Ramos (cell line): ENCODE measurements at regions not wholly inside any gene's neighbourhood (a gene's known extent, or its start where the extent isn't known, plus 50 kb on each side); places are given as distances from the start of the nearest gene placed in this dataset.
"Not testable (repeated sequence)": the region's sequence is repeated elsewhere in the genome, so short reads cannot be mapped to it uniquely, and the experiment has no call there.

Experiments used
- in situ Hi-C: fragments of 300-500 bp; cut with MboI; formaldehyde crosslinking; loops from one replicate; pipeline ENCODE4 v1.14.3; 2022; ENCODE audit warnings: low sequenced_read_pairs; ENCODE audit not compliant: unreplicated experiment

DNA sequence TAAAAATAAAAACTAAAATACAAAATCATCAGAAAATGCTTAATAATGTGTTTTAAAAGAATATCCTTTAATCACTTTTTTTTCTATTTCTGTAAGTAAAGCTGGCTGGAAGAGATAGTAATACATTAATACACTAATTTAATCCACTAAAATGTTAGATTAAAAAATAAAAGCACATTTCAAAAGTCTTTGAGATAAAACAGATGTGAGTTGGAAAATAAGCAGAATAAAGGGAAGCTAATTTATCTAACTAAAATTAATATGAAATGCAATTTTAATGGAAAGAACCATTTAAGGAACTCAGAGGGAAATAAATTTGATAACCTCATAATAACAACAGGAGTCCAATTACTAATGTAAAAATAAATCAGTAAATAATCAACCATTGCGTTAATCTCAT lies 774.8 kb upstream of the MBL2 start:
- in situ Hi-C loops: no loop called here

DNA sequence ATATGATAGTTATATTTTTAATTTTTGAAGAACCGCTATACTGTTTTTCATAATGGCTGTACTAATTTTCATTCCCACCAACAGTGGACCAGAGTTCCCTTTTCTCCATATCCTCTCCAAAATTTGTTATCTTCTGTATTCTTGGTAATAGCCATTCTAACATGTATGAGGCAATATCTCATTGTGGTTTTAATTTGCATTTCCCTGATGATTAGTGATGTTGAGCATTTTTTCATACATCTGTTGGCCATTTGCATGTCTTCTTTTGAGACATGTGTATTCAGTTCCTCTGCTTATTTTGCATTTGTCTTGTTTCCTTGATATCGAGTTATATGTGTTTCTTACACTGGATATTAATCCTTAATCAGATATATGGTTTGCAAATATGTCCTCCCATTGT lies 770.8 kb upstream of the MBL2 start:
- in situ Hi-C loops: no loop called here

DNA sequence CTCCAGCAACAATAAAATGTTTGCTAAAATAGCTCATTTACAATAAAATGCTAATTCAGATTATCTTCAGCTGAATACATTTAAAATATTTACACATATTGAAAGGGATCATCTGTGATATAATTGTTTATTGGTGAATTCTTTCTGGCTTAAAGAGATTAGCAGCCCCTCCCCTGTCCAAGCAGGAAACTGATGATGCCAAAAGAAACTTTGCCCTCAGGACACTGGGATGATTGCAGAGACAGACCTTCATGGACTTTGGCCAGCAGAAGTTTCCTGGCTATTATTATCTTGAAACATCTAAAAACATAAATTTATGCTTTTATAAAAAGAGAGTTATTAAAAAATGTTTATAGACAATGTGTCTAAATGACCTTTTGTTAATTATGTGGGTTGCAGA lies 764.9 kb upstream of the MBL2 start:
- in situ Hi-C loops: no loop called here

DNA sequence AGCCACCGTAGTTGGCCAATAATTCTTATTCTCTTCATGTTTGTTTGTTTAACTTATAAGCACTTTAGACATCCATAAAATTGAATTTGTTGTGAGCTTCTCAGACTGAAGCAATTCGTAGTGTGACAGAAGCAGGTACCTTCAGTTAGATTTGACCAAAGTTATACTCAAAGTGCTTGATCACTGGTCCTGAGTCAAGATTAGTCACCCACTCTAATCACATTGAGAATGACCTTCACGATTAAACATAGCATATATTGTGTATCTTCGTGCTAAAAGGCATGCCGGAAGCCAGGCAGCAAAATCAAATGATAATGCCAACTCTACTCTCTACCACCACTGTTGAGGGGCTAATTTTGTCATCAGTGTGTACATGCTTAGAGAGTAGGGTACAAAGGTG lies 763.7 kb upstream of the MBL2 start:
- in situ Hi-C loops: no loop called here

DNA sequence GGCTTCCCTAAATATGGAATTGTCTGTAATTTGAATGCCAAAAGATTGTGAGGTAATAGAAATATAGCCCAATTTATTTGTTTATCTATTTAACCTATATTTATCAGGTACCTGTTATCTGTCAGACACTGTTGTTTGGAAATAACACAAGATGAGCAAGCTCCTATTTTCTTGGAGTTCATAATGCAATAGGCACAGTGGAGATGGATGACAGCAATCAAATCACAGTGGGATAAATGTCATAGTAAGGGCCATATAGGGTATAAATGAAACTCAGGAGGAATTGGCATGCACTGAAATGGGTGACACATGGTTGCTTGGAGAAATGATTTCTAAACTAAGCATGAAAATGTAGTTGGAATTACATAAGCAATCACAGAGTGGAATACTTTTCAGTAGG lies 761.8 kb upstream of the MBL2 start:
- in situ Hi-C loops: no loop called here

DNA sequence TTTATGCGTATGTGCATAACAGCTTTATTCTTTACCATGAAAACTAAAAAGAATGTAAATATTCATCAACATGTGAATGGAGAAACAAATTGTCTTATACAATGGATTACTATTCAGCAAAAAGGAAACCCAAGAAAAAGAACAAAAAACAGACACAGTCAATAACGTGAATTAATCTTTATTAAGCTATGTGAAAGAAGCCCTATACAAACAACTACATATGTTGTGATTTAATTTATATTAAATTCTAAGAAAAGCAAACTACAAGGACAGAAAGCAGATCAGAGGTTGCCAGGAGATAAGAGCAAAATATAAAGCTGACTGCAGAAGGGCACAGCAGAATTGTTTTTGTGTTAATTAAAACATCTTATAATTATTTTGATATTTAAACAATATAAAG lies 756.4 kb upstream of the MBL2 start:
- in situ Hi-C loops: no loop called here

DNA sequence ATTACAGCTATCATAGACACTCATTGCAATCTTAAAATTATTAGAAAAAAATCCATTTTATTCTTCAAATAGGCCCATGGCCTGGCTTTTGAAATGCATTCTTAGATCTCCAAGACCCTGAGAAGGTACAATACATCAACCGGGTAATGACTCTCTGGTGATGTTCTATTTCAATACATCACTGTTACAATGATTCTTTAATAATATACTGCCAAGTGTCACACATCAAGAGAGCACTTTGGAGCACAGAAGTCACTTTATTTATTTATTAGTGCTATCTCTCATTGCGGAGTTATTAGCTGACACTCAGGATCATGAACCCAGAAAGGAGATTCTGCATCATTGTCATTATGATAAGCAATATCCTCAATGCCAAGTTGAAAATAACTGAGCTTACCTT lies 748.5 kb upstream of the MBL2 start:
- in situ Hi-C loops: no loop called here

DNA sequence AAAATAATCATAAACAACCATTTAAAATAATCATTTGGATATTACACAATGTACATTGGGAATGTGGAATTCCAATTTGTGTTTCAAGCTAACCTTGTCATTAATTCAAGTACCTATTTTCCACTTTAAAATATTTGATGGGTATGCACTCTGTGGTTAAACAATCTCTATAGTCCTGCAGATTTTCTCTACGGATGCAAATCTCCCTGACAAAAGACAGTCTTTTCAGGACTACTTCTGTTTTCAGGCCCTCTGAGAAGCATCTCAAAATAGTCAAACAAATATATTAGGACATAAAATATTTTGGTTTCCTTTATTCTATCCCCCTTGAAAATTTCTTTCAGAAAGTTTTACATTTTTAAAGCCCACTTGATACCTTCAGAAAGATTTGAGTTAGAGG lies 735.6 kb upstream of the MBL2 start:
- in situ Hi-C loops: no loop called here

DNA sequence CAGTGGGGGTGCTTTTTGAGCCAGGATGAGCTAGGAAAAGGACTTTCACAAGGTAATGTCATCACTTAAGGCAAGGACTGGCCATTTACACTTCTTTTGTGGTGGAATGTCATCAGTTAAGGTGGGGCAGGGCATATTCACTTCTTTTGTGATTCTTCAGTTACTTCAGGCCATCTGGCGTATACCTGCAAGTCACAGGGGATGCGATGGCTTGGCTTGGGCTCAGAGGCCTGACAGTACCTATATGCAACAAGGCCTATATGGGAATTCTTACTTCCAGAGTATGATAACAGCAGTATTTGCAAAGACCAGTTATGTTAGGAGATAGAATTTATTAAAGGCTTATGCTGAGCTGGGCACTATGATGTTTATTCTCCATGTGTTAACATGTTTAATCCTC lies 731.9 kb upstream of the MBL2 start:
- in situ Hi-C loops: not testable (repeated sequence)

DNA sequence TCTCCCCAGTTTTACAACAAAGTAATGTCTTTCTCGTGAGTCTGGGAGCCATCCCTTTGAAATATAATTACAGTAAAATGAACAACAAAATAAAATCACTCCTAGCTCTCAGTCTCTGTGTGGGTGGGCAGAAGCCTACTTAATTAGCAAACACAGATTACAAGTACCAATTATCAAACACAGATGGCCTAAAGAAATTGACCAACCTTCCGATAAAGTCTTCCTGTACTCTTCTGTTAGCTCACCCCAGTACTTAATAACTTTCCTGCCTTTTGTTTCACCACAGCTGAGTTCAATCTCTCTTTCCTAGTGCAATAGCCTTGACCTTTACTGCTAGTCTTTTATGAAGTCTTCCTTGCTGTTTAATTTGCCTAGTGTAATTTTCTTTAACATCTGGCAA lies 719.2 kb upstream of the MBL2 start:
- in situ Hi-C loops: no loop called here

DNA sequence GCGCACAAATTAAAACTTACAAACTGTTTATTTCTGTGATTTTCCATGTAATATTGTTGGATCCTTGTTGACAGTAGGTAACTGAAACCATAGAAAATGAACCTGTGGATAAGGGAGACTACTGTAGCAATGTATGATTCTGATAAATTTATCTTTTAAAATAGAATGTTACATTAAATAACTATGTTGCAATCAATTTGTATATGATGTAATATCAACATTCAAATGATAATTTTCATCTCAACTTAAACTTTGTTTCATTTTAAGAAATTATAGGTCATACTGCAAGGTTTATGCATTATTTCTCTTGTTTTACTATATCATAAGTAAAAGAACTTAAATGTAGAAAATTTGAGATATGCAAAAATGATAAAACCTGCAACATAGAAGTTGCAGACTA lies 718.0 kb upstream of the MBL2 start:
- in situ Hi-C loops: no loop called here

DNA sequence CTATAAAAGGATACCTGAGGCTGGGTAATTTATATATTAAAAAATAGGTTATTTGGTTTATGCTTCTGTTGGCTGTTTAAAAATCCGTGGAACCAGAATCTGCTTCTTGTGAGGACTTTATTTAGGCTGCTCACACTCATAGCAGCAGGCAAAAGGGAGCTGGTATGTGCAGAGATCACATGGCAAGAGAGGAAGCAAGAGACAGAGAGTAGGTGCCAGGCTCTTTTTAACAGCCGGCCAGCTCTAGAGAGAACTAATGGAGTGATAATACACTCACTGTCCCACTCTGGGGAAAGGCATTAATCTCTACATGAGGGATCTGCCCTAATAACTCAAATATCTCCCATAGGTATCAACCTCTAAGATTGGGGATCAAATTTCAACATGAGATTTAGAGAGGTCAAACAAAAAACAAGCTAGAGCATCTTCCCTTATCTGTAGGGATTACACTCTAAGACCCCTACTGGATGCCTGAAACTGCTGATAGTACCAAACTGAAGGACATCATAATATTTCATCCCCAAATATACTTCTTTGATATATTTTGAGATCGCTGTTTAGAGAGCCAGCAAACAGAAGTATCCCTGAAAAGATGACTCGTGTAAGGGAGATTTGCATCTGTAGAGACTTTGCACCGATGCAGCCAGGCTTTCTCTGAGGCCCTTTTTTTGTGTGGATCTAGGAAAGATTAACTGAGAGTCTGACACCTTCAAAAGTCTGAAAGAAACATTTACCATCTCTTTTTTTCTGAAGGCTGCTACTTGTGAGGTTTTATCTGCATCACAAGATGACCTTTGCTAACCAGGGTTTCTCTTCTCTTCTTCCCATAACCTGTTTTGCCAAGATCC lies 717.0 kb upstream of the MBL2 start:
- in situ Hi-C loops: no loop called here

DNA sequence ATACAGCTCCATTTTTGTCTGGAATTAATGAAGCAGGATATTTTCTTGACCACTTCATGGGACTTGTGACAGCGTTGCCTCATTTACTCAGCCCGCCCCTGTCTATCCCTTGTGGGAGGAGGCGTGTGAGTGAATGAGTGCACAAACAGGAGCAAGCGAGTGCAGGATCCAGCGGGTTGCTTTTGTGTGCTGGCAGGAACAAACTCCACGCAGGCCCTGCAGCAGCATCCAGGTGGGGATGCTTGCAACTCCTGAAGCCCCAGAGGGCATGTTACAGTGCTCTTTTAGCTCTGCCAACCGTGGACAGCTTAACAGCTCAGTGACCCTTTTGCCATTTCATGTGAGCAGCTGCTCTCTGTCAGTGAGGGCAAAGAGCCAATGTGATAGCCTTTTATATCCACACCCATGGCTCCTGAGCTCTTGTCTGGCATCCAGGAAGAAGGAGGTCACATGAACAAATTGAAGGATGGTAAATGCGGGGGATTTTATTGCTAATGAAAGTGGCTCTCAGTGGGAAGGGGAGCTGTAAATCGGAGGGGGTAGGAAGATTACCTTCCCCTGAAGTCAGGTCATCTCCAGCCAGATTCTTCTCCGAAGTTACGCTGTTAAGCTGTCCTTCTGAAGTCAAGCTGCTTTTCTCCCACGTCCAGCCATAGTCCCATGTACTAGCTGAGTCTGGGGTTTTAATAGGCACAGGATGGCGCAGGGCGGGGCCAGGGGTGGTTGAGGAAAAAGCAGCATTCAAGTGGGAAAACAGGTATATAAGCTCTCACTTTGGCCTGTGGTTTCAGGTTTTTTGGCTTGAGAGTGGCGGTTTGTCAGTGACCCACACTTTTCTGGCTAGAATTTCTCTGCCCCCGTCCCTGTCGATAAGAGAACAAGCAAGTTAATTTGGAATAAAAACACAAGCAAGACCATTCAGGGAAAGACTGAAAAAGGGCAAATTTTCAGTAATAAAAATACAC lies 714.7 kb upstream of the MBL2 start:
- in situ Hi-C loops: no loop called here

DNA sequence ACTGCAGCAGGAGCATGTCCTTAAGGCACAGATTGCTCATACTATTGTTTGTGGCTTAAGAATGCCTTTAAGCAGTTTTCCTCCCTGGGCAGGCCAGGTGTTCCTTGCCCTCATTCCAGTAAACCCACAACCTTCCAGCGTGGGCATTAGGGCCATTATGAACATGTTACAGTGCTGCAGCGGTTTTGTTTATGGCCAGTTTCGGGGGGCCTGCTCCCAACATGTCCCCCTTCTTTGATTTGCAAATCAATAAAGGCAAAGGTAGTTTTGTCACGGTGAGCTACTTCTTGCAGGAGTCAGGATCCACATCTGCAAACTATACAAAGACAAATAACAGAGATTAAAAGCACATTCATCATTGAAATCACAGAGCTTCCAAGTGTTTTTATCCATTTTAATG lies 712.8 kb upstream of the MBL2 start:
- in situ Hi-C loops: not testable (repeated sequence)

DNA sequence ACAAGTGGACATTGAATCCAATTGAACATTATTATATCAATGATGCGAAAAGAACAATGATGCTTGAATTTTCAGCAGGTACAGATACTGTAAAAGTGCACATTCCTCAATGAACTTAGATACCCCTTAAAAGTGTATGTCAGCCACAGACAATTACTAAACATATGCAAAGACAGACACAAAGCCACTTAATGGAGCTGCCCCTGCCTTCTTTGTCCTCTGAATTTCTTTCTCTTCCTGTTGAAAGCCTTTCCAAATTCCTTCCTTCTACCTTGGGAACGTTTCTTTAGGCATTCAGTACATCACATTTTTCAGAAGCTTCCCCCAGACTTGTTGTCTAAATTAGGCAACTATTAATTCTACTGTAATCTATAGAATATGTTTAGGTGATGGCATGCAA lies 706.8 kb upstream of the MBL2 start:
- in situ Hi-C loops: no loop called here

DNA sequence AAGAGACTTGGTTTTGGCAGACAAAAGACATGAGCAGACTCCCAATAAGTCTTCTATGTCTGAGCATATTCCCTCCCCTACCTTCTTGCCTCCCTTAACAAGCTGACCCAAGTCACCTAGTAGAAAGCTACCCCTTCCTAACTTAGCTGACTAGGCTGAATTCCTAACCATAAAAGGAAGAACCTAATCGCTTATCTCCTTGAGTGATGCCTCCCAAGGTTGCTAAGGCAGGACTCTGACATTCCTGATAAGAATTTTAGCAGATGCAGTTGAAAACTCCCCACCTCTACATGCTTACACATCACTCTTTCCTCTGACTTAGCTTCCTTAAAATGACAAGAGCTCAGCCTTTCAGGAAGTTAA lies 704.7 kb upstream of the MBL2 start:
- in situ Hi-C loops: no loop called here

DNA sequence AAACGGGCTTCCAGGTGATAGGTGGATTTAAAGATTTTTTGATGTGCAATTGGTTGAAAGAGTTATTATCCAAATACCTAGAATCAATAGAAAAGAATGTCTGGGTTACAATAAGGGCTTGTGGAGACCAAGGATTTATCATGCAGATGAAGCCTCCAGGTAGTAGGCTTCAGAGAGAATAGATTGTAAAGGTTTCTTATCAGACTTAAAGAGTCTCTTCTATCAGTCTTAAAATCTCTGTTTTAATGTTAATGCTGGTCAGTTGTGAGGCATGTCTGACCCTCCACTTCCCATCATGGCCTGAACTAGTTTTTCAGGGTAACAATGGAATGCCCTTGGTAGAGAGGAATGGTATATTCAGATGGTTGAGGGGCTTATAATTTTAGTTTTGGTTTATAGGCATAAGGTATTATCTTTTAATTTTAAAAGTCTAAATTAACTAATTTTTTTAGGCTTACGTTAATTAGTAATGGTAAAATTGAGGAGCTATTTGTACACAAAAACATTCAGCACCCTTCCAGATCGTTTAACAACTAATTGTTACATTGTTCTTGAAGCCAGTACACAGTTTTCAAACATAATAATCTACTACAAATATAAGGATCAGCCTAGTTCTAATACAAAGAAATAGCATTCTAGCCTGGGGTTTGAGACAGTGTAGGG lies 704.2 kb upstream of the MBL2 start:
- in situ Hi-C loops: no loop called here

DNA sequence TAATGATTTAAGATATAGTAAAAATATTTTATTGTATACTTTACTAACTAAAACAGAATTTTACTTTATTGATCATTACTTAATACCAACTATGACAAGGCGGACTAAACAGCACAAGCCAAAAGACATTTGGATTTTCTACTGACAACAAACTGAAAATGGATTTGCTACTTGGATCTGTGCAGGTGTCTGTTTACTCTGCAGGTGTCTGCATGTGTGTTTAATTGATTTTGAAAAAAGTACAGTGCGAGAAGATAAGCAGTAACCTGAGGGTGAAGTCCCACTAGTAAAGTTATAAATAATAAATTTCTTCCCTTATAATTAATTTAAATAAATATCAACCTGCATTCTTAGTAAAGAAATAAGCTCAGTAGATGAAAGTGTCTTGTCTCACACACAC lies 696.8 kb upstream of the MBL2 start:
- in situ Hi-C loops: no loop called here

DNA sequence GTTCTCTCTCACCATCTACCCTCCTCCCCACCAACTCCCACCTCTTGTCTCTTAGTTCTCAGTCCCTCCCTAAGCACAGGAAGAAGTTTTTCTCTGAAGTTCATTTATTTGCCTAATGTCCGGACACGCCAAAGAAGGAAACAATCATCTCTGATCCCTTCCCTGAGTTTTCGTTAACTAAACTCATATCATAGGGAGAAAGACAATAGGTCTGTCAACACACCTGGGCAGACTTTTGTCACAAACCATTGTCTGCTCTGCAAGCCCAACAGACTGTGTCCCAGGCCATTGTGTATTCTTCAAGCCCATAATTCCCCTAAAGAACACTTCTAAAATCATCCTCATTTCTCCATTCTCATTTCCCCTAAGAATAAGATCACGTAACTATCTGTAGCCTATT lies 691.0 kb upstream of the MBL2 start:
- in situ Hi-C loops: no loop called here

DNA sequence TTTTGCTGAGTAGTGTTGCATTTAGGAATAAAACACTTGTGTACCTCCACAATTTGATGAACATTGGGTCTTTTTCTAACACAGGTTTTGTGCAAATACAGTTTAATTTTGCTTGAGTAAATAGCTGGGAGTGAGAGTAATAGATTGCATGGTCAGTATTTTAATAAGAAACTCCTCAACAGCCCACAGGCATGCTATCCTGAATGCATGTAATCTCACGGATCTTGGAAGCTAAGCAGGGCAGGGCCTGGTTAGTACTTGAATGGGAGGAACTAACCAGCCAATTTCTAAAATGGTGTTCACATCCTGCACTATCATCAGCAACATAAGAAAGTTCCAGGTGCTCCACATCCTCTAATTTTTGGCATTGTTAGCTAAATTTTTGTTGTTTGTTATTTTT lies 685.4 kb upstream of the MBL2 start:
- in situ Hi-C loops: no loop called here

DNA sequence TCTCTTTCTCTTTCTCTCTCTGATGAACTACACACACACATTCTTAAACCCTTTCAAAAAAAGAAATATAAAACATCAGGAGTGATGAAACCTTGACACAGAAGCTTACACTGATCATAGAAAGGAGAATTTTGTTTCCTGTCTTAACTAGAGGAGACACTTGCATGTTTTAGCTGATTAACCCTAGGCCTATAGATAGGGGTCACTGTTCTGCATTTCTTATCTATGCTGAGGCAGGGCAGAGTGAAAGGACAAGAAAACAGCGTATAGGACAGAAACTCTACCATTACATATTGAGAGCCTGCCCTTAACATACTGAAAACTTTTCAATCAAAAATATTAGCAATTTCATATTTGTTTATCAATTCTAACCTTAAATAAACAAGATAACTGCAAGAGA lies 680.6 kb upstream of the MBL2 start:
- in situ Hi-C loops: no loop called here
